ENCODE measurements at regions not wholly inside any gene's neighbourhood (a gene's known extent, or its start where the extent isn't known, plus 50 kb on each side); places are given as distances from the start of the nearest gene placed in this dataset.
"Not testable (repeated sequence)": the region's sequence is repeated elsewhere in the genome, so short reads cannot be mapped to it uniquely, and the experiment has no call there.

- H3K27me3 Mint-ChIP-seq (ENCODE audit: insufficient read depth): peaks cover 1% of the 10 kb centered on the region; the same call in 1 of the 2 replicates
- no peaks in the 10 kb centered on the region for H3K36me3 Mint-ChIP-seq (ENCODE audit: low read depth)
- H3K4me3 Mint-ChIP-seq: no peak overlapping the region
- no peaks in the 10 kb centered on the region for H3K4me1 Mint-ChIP-seq (ENCODE audit: low read depth)
- DNase-seq: no peak
- H3K9me3 Mint-ChIP-seq: peaks cover 21% of the 10 kb centered on the region
- H3K27ac Mint-ChIP-seq: no peak overlapping the region
- no peak for TF ChIP-seq CTCF (IDR thresholded peaks at IDR 0.05)
Observed at GRCh38 chr21:18007121-18007520, 188.0 kb upstream of the C21orf91 start.

- Mint-ChIP-seq H3K27ac (no peak overlapping the region), H3K4me1 (ENCODE audit: low read depth) (no peaks in the 10 kb centered on the region), H3K36me3 (ENCODE audit: low read depth) (no peaks in the 10 kb centered on the region), H3K27me3 (ENCODE audit: insufficient read depth) (peaks cover 1% of the 10 kb centered on the region; the same call in 1 of the 2 replicates), H3K4me3 (no peak overlapping the region), H3K9me3 (peaks cover 19% of the 10 kb centered on the region)
- no peak for TF ChIP-seq CTCF (IDR thresholded peaks at IDR 0.05)
- DNase-seq: no peak
Observed at GRCh38 chr21:18006691-18007090, 187.5 kb upstream of the C21orf91 start.

GRCh38 chr21:18002393-18002792 is 183.2 kb upstream of the C21orf91 start:
- Mint-ChIP-seq H3K27me3 (ENCODE audit: insufficient read depth) (peaks cover 1% of the 10 kb centered on the region; the same call in 1 of the 2 replicates), H3K9me3 (peaks cover 45% of the 10 kb centered on the region), H3K27ac (no peak overlapping the region), H3K4me3 (no peak overlapping the region), H3K4me1 (ENCODE audit: low read depth) (no peaks in the 10 kb centered on the region), H3K36me3 (ENCODE audit: low read depth) (no peaks in the 10 kb centered on the region)
- no peak for DNase-seq
- TF ChIP-seq CTCF (IDR thresholded peaks at IDR 0.05): no peak

GRCh38 chr21:18000981-18001686 is 182.0 kb upstream of the C21orf91 start:
- DNase-seq: no peak
- no peaks in the 10 kb centered on the region for H3K27me3 Mint-ChIP-seq (ENCODE audit: insufficient read depth)
- no peak for TF ChIP-seq CTCF (IDR thresholded peaks at IDR 0.05)
- no peak overlapping the region for H3K4me3 Mint-ChIP-seq
- no peak overlapping the region for H3K27ac Mint-ChIP-seq
- H3K36me3 Mint-ChIP-seq (ENCODE audit: low read depth): no peaks in the 10 kb centered on the region
- no peaks in the 10 kb centered on the region for H3K4me1 Mint-ChIP-seq (ENCODE audit: low read depth)
- peaks cover 51% of the 10 kb centered on the region for H3K9me3 Mint-ChIP-seq

- H3K9me3 Mint-ChIP-seq: peaks cover 64% of the 10 kb centered on the region
Observed at GRCh38 chr21:17998599-17998998, 179.4 kb upstream of the C21orf91 start.

GRCh38 chr21:17989780-17990179 is 170.6 kb upstream of the C21orf91 start:
- H3K4me3 Mint-ChIP-seq: no peak overlapping the region

More at GRCh38 chr21:17998599-17998998, 179.4 kb upstream of the C21orf91 start:
- not testable (repeated sequence) for H3K27me3 Mint-ChIP-seq (ENCODE audit: insufficient read depth); DNase-seq; H3K36me3 Mint-ChIP-seq (ENCODE audit: low read depth); H3K27ac Mint-ChIP-seq; H3K4me1 Mint-ChIP-seq (ENCODE audit: low read depth); H3K4me3 Mint-ChIP-seq

More at GRCh38 chr21:17989780-17990179, 170.6 kb upstream of the C21orf91 start:
- no peak for TF ChIP-seq CTCF (IDR thresholded peaks at IDR 0.05)
- Mint-ChIP-seq H3K36me3 (ENCODE audit: low read depth) (no peaks in the 10 kb centered on the region), H3K27ac (no peak overlapping the region), H3K9me3 (peaks cover 43% of the 10 kb centered on the region), H3K27me3 (ENCODE audit: insufficient read depth) (no peaks in the 10 kb centered on the region), H3K4me1 (ENCODE audit: low read depth) (no peaks in the 10 kb centered on the region)
- no peak for DNase-seq

Measured in HFFc6 (cell line).